ENCODE measurements at regions not wholly inside any gene's neighbourhood (a gene's known extent, or its start where the extent isn't known, plus 50 kb on each side); places are given as distances from the start of the nearest gene placed in this dataset.
"Not testable (repeated sequence)": the region's sequence is repeated elsewhere in the genome, so short reads cannot be mapped to it uniquely, and the experiment has no call there.

GRCh38 chr4:4945021-4945420, 74.2 kb downstream of the CYTL1 start:
- no peak for TF ChIP-seq CTCF (conservative IDR thresholded peaks at IDR 0.05; ENCODE audit: control insufficient read depth, insufficient read depth, low read depth, low read length)
- H3K4me3 ChIP-seq (ENCODE audit: control insufficient read depth, low read depth, low read length), result no peak overlapping the region
- DNase-seq (ENCODE audit: low read depth), result no peak

- DNase-seq (ENCODE audit: low read depth), result no peak
- no peak overlapping the region for H3K4me3 ChIP-seq (ENCODE audit: control insufficient read depth, low read depth, low read length)
- no peak for TF ChIP-seq CTCF (conservative IDR thresholded peaks at IDR 0.05; ENCODE audit: control insufficient read depth, insufficient read depth, low read depth, low read length)
Observed at GRCh38 chr4:4945829-4946228, 73.4 kb downstream of the CYTL1 start.

- no peak for DNase-seq (ENCODE audit: low read depth)
- no peak overlapping the region for H3K4me3 ChIP-seq (ENCODE audit: control insufficient read depth, low read depth, low read length)
- TF ChIP-seq CTCF (conservative IDR thresholded peaks at IDR 0.05; ENCODE audit: control insufficient read depth, insufficient read depth, low read depth, low read length), result no peak
Observed at GRCh38 chr4:4946416-4946815, 72.8 kb downstream of the CYTL1 start.

- no peak for DNase-seq (ENCODE audit: low read depth)
- TF ChIP-seq CTCF (conservative IDR thresholded peaks at IDR 0.05; ENCODE audit: control insufficient read depth, insufficient read depth, low read depth, low read length), result no peak
- H3K4me3 ChIP-seq (ENCODE audit: control insufficient read depth, low read depth, low read length), result no peak overlapping the region
Observed at GRCh38 chr4:4947721-4948120, 71.5 kb downstream of the CYTL1 start.

GRCh38 chr4:4948370-4948769, 70.9 kb downstream of the CYTL1 start:
- no peak for DNase-seq (ENCODE audit: low read depth)
- TF ChIP-seq CTCF (conservative IDR thresholded peaks at IDR 0.05; ENCODE audit: control insufficient read depth, insufficient read depth, low read depth, low read length), result no peak
- no peak overlapping the region for H3K4me3 ChIP-seq (ENCODE audit: control insufficient read depth, low read depth, low read length)

- DNase-seq (ENCODE audit: low read depth), result no peak
- H3K4me3 ChIP-seq (ENCODE audit: control insufficient read depth, low read depth, low read length), result no peak overlapping the region
- no peak for TF ChIP-seq CTCF (conservative IDR thresholded peaks at IDR 0.05; ENCODE audit: control insufficient read depth, insufficient read depth, low read depth, low read length)
Observed at GRCh38 chr4:4950561-4951290, 68.5 kb downstream of the CYTL1 start.

GRCh38 chr4:4952273-4952672, 67.0 kb downstream of the CYTL1 start:
- H3K4me3 ChIP-seq (ENCODE audit: control insufficient read depth, low read depth, low read length), result no peak overlapping the region
- DNase-seq (ENCODE audit: low read depth), result no peak
- TF ChIP-seq CTCF (conservative IDR thresholded peaks at IDR 0.05; ENCODE audit: control insufficient read depth, insufficient read depth, low read depth, low read length), result no peak

- DNase-seq (ENCODE audit: low read depth); H3K4me3 ChIP-seq (ENCODE audit: control insufficient read depth, low read depth, low read length): not testable (repeated sequence)
Observed at GRCh38 chr4:4959344-4960074, 59.7 kb downstream of the CYTL1 start.
